DMS 273 (cell line): ENCODE measurements at regions not wholly inside any gene's neighbourhood (a gene's known extent, or its start where the extent isn't known, plus 50 kb on each side); places are given as distances from the start of the nearest gene placed in this dataset.
"Not testable (repeated sequence)": the region's sequence is repeated elsewhere in the genome, so short reads cannot be mapped to it uniquely, and the experiment has no call there.

Experiments used
- DNase-seq: peaks from one replicate; lab custom pipeline; 2025; ENCODE audit not compliant: unreplicated experiment; lab: John Stamatoyannopoulos, UW

DNA sequence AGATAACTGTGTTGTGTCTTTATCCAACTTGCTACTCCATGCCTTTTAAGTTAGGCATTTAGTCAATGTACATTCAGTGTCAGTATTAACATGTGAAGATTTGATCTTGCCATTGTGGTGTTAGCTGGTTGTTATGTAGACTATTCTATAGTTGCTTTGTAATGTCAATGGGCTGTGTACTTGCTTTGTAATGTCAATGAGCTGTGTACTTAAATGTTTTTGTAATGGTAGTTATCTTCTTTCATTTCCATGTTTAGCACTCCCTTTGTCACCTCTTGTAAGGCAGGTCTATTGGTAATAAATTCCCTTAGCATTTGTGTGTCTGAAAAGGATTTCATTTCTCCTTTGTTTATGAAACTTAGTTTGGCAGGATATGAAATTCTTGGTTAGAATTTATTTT lies 53.4 kb downstream of the MC4R start:
- DNase-seq = no peak

- no peak for DNase-seq
Observed at GRCh38 chr18:60311676-60312360, 60.8 kb downstream of the MC4R start.

GRCh38 chr18:60295674-60296073 lies 76.9 kb downstream of the MC4R start:
- DNase-seq = no peak

- DNase-seq = no peak
Observed at GRCh38 chr18:60292186-60292585, 80.4 kb downstream of the MC4R start.

- no peak for DNase-seq
Observed at GRCh38 chr18:60279391-60279790, 93.2 kb downstream of the MC4R start.

DNA sequence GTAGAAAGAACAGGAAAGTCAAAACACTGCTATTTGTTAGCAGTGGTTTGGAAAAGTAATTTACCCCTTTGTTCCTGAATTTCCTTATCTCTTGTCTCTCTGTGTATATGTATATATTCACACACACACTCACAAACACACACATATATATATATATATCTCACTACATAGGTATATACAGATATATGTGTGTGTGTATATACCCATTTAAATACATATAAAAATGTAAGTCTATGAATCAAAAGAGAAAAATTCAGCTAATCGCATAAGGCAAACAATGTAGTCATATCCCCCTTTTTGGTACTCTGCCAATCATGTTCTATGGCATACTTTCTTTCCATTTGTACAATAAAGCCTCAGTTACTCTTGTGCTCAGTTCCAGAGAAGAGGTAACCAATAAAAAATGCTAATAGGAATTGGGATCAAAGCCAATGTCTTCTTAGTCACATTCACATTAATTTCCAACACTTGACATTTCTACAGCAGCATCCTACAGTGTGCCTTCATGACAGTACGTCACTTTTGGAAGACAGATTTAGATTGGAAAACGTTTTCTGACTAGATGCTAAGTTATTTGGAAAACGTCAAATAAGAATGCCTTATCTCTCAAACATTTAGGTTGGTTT lies 94.6 kb downstream of the MC4R start:
- no peak for DNase-seq

- DNase-seq = no peak
Observed at GRCh38 chr18:60267391-60268058, 105.0 kb downstream of the MC4R start.

- no peak for DNase-seq
Observed at GRCh38 chr18:60266558-60266957, 106.0 kb downstream of the MC4R start.

GRCh38 chr18:60259052-60259681 lies 113.4 kb downstream of the MC4R start:
- no peak for DNase-seq

- no peak for DNase-seq
Observed at GRCh38 chr18:60249388-60249787, 123.2 kb downstream of the MC4R start.

- DNase-seq = no peak
Observed at GRCh38 chr18:60248336-60249330, 123.9 kb downstream of the MC4R start.

GRCh38 chr18:60247103-60247502 lies 125.5 kb downstream of the MC4R start:
- DNase-seq = no peak

GRCh38 chr18:60246606-60247005 lies 126.0 kb downstream of the MC4R start:
- no peak for DNase-seq

DNA sequence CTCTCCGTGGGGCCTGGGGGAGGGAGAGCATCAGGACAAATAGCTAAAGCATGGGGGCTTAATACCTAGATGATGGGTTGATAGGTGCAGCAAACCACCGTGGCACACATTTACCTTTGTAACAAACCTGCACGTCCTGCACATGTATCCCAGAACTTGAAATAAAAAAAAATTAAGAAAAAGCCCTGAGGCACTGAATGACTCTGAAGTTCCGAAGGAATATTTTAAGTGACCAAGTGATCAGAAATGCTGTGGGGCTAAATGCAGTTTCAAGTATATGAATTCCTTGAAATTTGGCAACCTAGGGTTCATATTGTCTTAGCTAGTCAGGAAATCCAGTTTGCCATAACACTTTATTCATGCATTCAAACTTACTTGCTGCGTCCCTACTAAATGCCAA lies 127.5 kb downstream of the MC4R start:
- no peak for DNase-seq

GRCh38 chr18:60239024-60239710 lies 133.4 kb downstream of the MC4R start:
- DNase-seq = not testable (repeated sequence)

DNA sequence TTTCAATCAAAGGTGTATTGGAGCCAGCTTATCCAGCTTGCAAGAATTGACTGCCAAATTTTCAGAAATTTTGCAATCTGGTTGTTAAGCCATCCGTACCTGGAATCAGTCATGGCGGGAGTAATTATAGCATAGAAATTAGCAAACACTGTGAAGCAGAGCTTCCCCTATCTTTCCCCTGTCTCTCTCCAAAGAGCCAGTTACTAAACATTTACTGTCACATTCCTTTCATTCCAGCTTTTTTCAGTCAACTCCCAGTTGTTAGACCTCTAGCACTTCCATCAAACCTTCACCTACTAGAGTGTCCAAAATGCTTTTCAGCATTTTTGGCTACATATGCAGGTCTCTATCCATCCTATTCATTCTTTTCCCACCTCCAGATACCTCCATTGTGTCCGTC lies 137.4 kb downstream of the MC4R start:
- DNase-seq = no peak

DNA sequence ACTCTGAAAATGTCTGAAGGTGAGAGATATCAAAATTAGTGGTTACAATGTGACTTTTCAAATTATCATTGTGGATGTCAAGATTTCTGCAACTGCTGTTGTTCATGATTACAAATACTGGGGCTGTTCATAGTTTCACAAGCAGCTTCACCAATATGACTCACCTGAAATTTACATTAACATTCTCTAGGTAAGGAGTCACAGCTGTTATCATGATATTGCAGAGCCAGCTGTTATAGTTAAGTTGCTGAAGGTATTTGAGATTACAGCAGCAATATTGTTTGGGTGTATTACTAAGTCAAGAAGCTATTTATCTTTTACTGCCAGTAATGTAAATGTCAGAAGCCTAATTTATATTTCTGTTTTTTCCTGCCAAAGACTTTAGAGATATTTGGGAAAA lies 140.0 kb downstream of the MC4R start:
- peak; percentile 3 for DNase-seq

DNA sequence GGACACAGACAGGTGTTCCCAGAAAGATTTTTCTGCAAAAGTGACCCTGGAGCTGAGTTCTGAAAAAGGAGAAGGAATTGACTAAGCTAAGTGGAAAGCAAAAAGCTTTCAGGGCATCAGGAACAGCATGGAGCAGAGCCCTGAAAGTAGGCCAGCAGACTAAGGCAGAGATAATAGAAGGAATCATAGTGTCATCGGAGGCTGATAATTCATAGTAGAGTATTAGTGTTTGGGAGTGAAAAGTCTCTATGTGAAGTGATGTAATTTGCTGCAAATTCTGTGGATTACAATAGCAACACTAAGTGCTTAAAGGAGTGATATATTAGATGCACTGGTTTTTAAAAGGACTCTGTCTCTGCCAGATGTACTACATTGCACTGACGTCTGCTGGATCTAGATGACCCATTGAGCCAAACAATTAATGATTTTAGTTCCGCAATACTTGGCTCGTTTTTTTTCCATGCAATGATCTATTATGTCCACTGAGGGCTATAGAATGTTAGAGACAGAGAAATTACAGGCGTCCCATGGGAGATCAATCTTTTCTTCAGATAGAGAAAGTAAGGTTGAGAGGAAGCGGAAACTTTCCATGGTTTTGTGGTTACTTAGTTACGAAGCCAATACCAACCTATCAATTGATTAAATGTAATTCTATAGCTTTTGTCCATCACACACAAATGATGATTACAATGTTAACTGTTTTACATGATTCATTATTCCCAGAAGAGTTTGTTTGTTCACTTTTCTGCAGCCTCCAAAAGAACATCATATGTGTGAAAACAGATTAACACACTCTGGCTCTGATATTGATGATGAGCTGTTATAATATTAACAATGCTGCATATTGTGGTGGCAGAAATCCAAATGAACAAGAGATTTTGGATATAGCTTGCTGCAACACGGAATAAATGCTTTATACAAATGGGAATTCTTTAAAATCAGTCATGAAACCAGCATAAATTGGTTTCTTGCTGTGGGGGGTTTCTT lies 143.7 kb downstream of the MC4R start:
- DNase-seq = no peak

DNA sequence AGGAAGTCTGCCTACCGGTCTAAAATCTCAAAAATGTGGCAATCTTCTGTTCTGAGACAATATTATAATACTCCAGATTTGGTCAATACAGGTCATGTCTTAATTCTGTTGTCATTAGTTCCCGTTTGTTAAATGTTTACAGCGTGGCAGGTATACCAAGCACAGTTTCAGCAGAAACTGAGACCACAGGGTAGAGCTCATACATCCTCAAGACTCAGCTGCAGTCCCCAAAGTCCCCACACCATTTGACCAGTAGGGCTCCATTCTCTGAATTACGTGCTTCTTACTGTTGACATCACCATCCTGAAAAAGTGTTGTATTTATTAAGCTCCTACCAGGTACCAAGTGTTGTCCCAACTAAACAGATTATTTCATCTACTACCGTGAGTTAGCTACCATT lies 157.1 kb downstream of the MC4R start:
- DNase-seq = no peak
